ENCODE measurements at regions not wholly inside any gene's neighbourhood (a gene's known extent, or its start where the extent isn't known, plus 50 kb on each side); places are given as distances from the start of the nearest gene placed in this dataset. TPM values are rescaled to one million over a fixed set of nuclear protein-coding genes. Genes with fewer than 3 reads are reported as not detected.

- Histone ChIP-seq H3K36me3 (ENCODE audit: insufficient read depth, low read length) (no peaks in the 10 kb centered on the region), H3K4me2 (ENCODE audit: insufficient read depth, low read length) (no peak overlapping the region), H2AFZ (ENCODE audit: low read length) (no peak overlapping the region), H3K4me3 (ENCODE audit: insufficient read depth, low read length) (no peak overlapping the region), H4K20me1 (ENCODE audit: insufficient read depth, low read length) (no peaks in the 10 kb centered on the region), H3K4me1 (ENCODE audit: insufficient read depth, low read length) (no peaks in the 10 kb centered on the region), H3K27ac (ENCODE audit: low read depth, low read length) (no peak overlapping the region), H3K9me3 (ENCODE audit: low read depth, low read length) (no peaks in the 10 kb centered on the region), H3K27me3 (ENCODE audit: insufficient read depth, low read length) (no peaks in the 10 kb centered on the region), H3K79me2 (ENCODE audit: insufficient read depth, low read length) (no peaks in the 10 kb centered on the region)
- TF ChIP-seq CTCF (IDR thresholded peaks at IDR 0.05; ENCODE audit: extremely low read depth, low read depth, low read length) = no peak
- DNase-seq (ENCODE audit: insufficient read length, low spot score, missing footprints) = no peak
Observed at GRCh38 chr2:88236666-88237065, 66.5 kb downstream of the THNSL2 start.

Small RNA genes lying in the stretch of these regions (small RNA-seq; reads per million reads assigned to genes)
- not detected for gene RF00026
- not detected for gene RNU6-1168P

Data from osteoblast (primary cell).